Spleen (tissue), 11 donors: ENCODE measurements at regions not wholly inside any gene's neighbourhood (a gene's known extent, or its start where the extent isn't known, plus 50 kb on each side); places are given as distances from the start of the nearest gene placed in this dataset.

Experiments used
- DNase-seq: peaks from one replicate; pipeline ENCODE4 v3.0.0-alpha.2; 2020
- H3K27ac ChIP-seq, 8 donors: fragments of 200-600 bp; sonication (generic) in 7 of 8; 1 replicate in 4 of 8; 2 replicates in 4 of 8; pipeline versions ENCODE4 v1.5.0 to v1.8.0; 2016 to 2021; ENCODE audit warnings: inconsistent platforms in 4 of 8, mild to moderate bottlenecking in 4 of 8, moderate library complexity in 1 of 8
- H3K27me3 ChIP-seq, 7 donors: fragments of 200-600 bp; sonication (generic) in 6 of 7; replicated peaks in 1 of 7; 1 replicate in 4 of 7; 2 replicates in 3 of 7; pipeline versions ENCODE4 v1.5.0 to v1.8.0; 2016 to 2021; ENCODE audit warnings: inconsistent platforms in 3 of 7, mild to moderate bottlenecking in 1 of 7
- H3K36me3 ChIP-seq, 6 donors: fragments of 200-600 bp; sonication (generic) in 5 of 6; 1 replicate in 4 of 6; 2 replicates in 2 of 6; pipeline versions ENCODE4 v1.5.0 to v1.8.0; 2016 to 2021; ENCODE audit warnings: inconsistent platforms in 2 of 6
- H3K4me1 ChIP-seq, 6 donors: fragments of 200-600 bp; sonication (generic) in 5 of 6; 1 replicate in 3 of 6; 2 replicates in 3 of 6; pipeline versions ENCODE4 v1.5.0 to v1.8.0; 2016 to 2021; ENCODE audit warnings: inconsistent platforms in 3 of 6
- H3K4me3 ChIP-seq, 8 donors: fragments of 200-600 bp; sonication (generic) in 7 of 8; 1 replicate in 4 of 8; 2 replicates in 4 of 8; pipeline versions ENCODE4 v1.5.0 to v1.8.0; 2016 to 2021; ENCODE audit warnings: inconsistent platforms in 4 of 8, mild to moderate bottlenecking in 4 of 8, moderate library complexity in 2 of 8
- H3K9me3 ChIP-seq, 8 donors: fragments of 200-600 bp; sonication (generic) in 7 of 8; 1 replicate in 4 of 8; 2 replicates in 4 of 8; pipeline versions ENCODE4 v1.5.0 to v1.8.0; 2016 to 2021; ENCODE audit warnings: inconsistent platforms in 4 of 8
- POLR2A ChIP-seq, 3 donors: fragments of 450-650 bp; IDR thresholded peaks; one replicate each; pipeline ENCODE4 v1.5.1; 2017; ENCODE audit warnings: antibody characterized with exemption in 3 of 3, mild to moderate bottlenecking in 1 of 3
- POLR2AphosphoS5 ChIP-seq, 3 donors: sonication (generic); formaldehyde crosslinking; IDR thresholded peaks; one replicate each; pipeline ENCODE4 v1.5.1; 2017; ENCODE audit warnings: antibody characterized with exemption in 3 of 3
- WGBS, 5 donors: extraction: QIAGEN DNeasy Blood & Tissue Kit in 3 of 5; methylation state at CpG; one replicate each; pipeline versions ENCODE4 v1.1.5 to v1.1.7; 2013 to 2018; 5-methylcytosine and 5-hydroxymethylcytosine counted together
- intact Hi-C: fragments of 100-400 bp; cut with DNase I; formaldehyde crosslinking; loops from one replicate; pipeline ENCODE4 v1.15.0; 2023; ENCODE audit warnings: low total_unique reads
- TF ChIP-seq, protein P1 (sequence below), 11 experiments: fragments of 200-600 bp in 7 of 11; fragments of 450-650 bp in 4 of 11; sonication (generic) in 4 of 11; IDR thresholded peaks in 8 of 11; conservative IDR thresholded peaks in 3 of 11; 1 replicate in 7 of 11; 2 replicates in 4 of 11; pipeline versions ENCODE4 v1.4.0 to v1.8.0; 2016 to 2021; ENCODE audit warnings: antibody characterized with exemption in 11 of 11, inconsistent platforms in 4 of 11, mild to moderate bottlenecking in 1 of 11
- donor health status: healthy with polysubstance abuse.
- donor health status: DM: no; HTN: no; CAD: no; lungs with moderate emphysema.
- donor health status: DM: no; HTN: no; CAD: no.
- donor health status: Bipolar disorder and iron deficiency.
- donor health status: healthy.
- donor health status: DM: no; HTN: no; CAD: no.
- donor health status: DM: yes; HTN: yes; CAD: no.

DNA sequence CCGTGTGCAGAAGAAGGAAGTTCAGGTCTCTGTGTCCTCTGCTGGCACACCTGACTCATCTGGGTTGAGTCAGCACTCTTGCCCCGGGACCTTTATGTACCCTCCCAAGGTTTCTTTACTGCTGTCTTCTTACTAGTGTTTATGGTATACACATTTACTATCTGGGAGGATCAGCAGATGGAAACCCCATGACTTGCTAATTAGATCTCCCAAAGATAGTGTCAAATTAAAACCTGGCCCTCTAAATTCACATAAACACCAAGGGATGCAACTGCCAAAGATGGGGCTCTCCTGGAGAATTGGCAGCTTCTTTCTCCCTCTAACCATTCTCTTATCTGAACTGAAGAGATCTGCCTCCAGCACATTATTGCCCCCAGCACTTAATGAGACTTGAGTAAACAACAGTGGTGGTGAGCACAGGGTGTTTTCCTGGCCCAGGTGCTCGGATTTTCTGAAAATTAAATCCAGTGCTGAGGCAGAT, 718.1 kb upstream of the SOX9 start:
- Histone ChIP-seq H3K27ac (no peak overlapping the region), H3K4me1 (no peaks in the 10 kb centered on the region), H3K9me3 (peaks cover 0 to 4% (median 0%) of the 10 kb centered on the region in 8 donors), H3K4me3 (no peak overlapping the region), H3K36me3 (no peaks in the 10 kb centered on the region), H3K27me3 (no peaks in the 10 kb centered on the region)
- TF ChIP-seq POLR2AphosphoS5 (IDR thresholded peaks at IDR 0.05): no peak
- TF ChIP-seq, protein P1, sequence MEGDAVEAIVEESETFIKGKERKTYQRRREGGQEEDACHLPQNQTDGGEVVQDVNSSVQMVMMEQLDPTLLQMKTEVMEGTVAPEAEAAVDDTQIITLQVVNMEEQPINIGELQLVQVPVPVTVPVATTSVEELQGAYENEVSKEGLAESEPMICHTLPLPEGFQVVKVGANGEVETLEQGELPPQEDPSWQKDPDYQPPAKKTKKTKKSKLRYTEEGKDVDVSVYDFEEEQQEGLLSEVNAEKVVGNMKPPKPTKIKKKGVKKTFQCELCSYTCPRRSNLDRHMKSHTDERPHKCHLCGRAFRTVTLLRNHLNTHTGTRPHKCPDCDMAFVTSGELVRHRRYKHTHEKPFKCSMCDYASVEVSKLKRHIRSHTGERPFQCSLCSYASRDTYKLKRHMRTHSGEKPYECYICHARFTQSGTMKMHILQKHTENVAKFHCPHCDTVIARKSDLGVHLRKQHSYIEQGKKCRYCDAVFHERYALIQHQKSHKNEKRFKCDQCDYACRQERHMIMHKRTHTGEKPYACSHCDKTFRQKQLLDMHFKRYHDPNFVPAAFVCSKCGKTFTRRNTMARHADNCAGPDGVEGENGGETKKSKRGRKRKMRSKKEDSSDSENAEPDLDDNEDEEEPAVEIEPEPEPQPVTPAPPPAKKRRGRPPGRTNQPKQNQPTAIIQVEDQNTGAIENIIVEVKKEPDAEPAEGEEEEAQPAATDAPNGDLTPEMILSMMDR (IDR thresholded peaks at IDR 0.05 in 8 of 11, conservative IDR thresholded peaks at IDR 0.05 in 3 of 11): no peak
- no peak for TF ChIP-seq POLR2A (IDR thresholded peaks at IDR 0.05)
- DNase-seq: no peak
- 62 to 77% (median 69%) methylated on average over 3 of the region's 3 CpGs for WGBS, 5 donors
- intact Hi-C loops: no loop called here

- no peak for DNase-seq
- H3K9me3 ChIP-seq: peaks cover 0 to 4% (median 0%) of the 10 kb centered on the region in 8 donors
Observed at GRCh38 chr17:71405101-71405500, 715.7 kb upstream of the SOX9 start.

GRCh38 chr17:71407981-71408380, 712.8 kb upstream of the SOX9 start:
- Histone ChIP-seq H3K4me1 (no peaks in the 10 kb centered on the region), H3K9me3 (peaks cover 0 to 4% (median 0%) of the 10 kb centered on the region in 8 donors), H3K27me3 (no peaks in the 10 kb centered on the region), H3K27ac (no peak overlapping the region), H3K36me3 (no peaks in the 10 kb centered on the region), H3K4me3 (no peak overlapping the region)
- TF ChIP-seq POLR2A (IDR thresholded peaks at IDR 0.05) (no peak), POLR2AphosphoS5 (IDR thresholded peaks at IDR 0.05) (no peak)
- TF ChIP-seq, protein P1 (IDR thresholded peaks at IDR 0.05 in 8 of 11, conservative IDR thresholded peaks at IDR 0.05 in 3 of 11): no peak
- whole genome bisulfite sequencing, 5 donors: 72 to 86% (median 79%) methylated on average over 9 of the region's 9 CpGs
- DNase-seq: no peak
- intact Hi-C loops: no loop called here

More at GRCh38 chr17:71405101-71405500, 715.7 kb upstream of the SOX9 start:
- no peaks in the 10 kb centered on the region for H3K36me3 ChIP-seq
- H3K4me1 ChIP-seq: no peaks in the 10 kb centered on the region
- H3K27ac ChIP-seq: no peak overlapping the region
- intact Hi-C loops: no loop called here
- H3K4me3 ChIP-seq: no peak overlapping the region
- H3K27me3 ChIP-seq: no peaks in the 10 kb centered on the region
- 78 to 96% (median 91%) methylated on average over 3 of the region's 3 CpGs for WGBS, 5 donors
- TF ChIP-seq POLR2AphosphoS5 (IDR thresholded peaks at IDR 0.05) (no peak), POLR2A (IDR thresholded peaks at IDR 0.05) (no peak)
- TF ChIP-seq, protein P1 (IDR thresholded peaks at IDR 0.05 in 8 of 11, conservative IDR thresholded peaks at IDR 0.05 in 3 of 11): no peak

DNA sequence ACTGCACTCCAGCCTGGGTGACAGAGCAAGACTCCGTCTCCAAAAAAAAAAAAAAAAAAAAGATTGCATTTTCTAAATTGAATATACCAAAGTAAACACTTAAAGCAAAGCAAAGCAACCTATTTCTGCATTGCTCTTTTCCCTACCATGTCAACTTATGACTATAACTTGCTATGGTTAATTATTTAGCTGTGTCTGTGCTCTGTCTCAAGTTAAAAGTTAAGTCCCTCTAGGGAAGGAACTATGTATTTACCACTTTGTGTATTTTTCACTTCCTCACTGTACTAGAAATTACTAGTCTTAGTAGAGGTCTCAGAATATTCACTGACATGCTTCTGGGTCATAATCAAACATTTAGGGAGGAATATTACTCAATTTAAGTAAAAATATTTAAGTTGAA, 711.7 kb upstream of the SOX9 start:
- Histone ChIP-seq H3K27me3 (no peaks in the 10 kb centered on the region), H3K4me1 (no peaks in the 10 kb centered on the region), H3K36me3 (no peaks in the 10 kb centered on the region), H3K9me3 (peaks cover 0 to 4% (median 0%) of the 10 kb centered on the region in 8 donors), H3K4me3 (no peak overlapping the region), H3K27ac (no peak overlapping the region)
- DNase-seq: no peak
- TF ChIP-seq POLR2AphosphoS5 (IDR thresholded peaks at IDR 0.05) (no peak), POLR2A (IDR thresholded peaks at IDR 0.05) (no peak)
- TF ChIP-seq, protein P1 (IDR thresholded peaks at IDR 0.05 in 8 of 11, conservative IDR thresholded peaks at IDR 0.05 in 3 of 11): no peak
- intact Hi-C loops: no loop called here
- WGBS, 5 donors: 92 to 95% methylated on average over 1 of the region's 1 CpG; no CpG with 5 or more reads in 3 of the 5 donors
